Nephron progenitor cell (in vitro differentiated cells): ENCODE measurements at regions not wholly inside any gene's neighbourhood (a gene's known extent, or its start where the extent isn't known, plus 50 kb on each side); places are given as distances from the start of the nearest gene placed in this dataset.

Experiments
- DNase-seq: peaks from one replicate; pipeline ENCODE4 v3.0.0; 2021
- H3K27ac Mint-ChIP-seq: 2 replicates; pipeline ENCODE4 v1.8.0; 2021; ENCODE audit warnings: mild to moderate bottlenecking, moderate library complexity, mixed read lengths
- H3K27me3 Mint-ChIP-seq: 2 replicates; pipeline ENCODE4 v1.8.0; 2021; ENCODE audit warnings: mild to moderate bottlenecking, low read depth, mixed read lengths; ENCODE audit not compliant: poor library complexity
- H3K36me3 Mint-ChIP-seq: 2 replicates; pipeline ENCODE4 v1.8.0; 2021; ENCODE audit warnings: low read depth, mixed read lengths
- H3K4me1 Mint-ChIP-seq: 2 replicates; pipeline ENCODE4 v1.8.0; 2021; ENCODE audit warnings: mixed read lengths
- H3K4me3 Mint-ChIP-seq: 2 replicates; pipeline ENCODE4 v1.8.0; 2021; ENCODE audit warnings: mild to moderate bottlenecking, moderate library complexity, mixed read lengths
- H3K9me3 Mint-ChIP-seq: 2 replicates; pipeline ENCODE4 v1.8.0; 2021; ENCODE audit warnings: mild to moderate bottlenecking, moderate library complexity, mixed read lengths
- CTCF ChIP-seq: fragments of 200-600 bp; sonication (generic); IDR thresholded peaks from 2 replicates; pipeline ENCODE4 v1.5.0; 2021; ENCODE audit warnings: antibody characterized with exemption

- H3K27ac Mint-ChIP-seq, result no peak overlapping the region
- peaks cover 28% of the 10 kb centered on the region for H3K9me3 Mint-ChIP-seq
- TF ChIP-seq CTCF, result no peak
- DNase-seq, result no peak
- no peaks in the 10 kb centered on the region for H3K27me3 Mint-ChIP-seq
- H3K4me1 Mint-ChIP-seq, result no peaks in the 10 kb centered on the region
- no peak overlapping the region for H3K4me3 Mint-ChIP-seq
- no peaks in the 10 kb centered on the region for H3K36me3 Mint-ChIP-seq
Measured at GRCh38 chr6:101066481-101066880, 185.4 kb upstream of the ASCC3 start.

- no peaks in the 10 kb centered on the region for H3K4me1 Mint-ChIP-seq
- no peaks in the 10 kb centered on the region for H3K36me3 Mint-ChIP-seq
- no peak for TF ChIP-seq CTCF
- no peaks in the 10 kb centered on the region for H3K27me3 Mint-ChIP-seq
- H3K9me3 Mint-ChIP-seq, result peaks cover 28% of the 10 kb centered on the region
- no peak overlapping the region for H3K27ac Mint-ChIP-seq
- DNase-seq, result no peak
- no peak overlapping the region for H3K4me3 Mint-ChIP-seq
Measured at GRCh38 chr6:101069191-101069795, 188.2 kb upstream of the ASCC3 start.

GRCh38 chr6:101070044-101070608 lies 189.0 kb upstream of the ASCC3 start:
- no peaks in the 10 kb centered on the region for H3K4me1 Mint-ChIP-seq
- no peaks in the 10 kb centered on the region for H3K36me3 Mint-ChIP-seq
- no peaks in the 10 kb centered on the region for H3K27me3 Mint-ChIP-seq
- no peak for TF ChIP-seq CTCF
- no peak overlapping the region for H3K27ac Mint-ChIP-seq
- DNase-seq, result no peak
- no peak overlapping the region for H3K4me3 Mint-ChIP-seq
- peaks cover 28% of the 10 kb centered on the region for H3K9me3 Mint-ChIP-seq

GRCh38 chr6:101077344-101077743 lies 196.2 kb upstream of the ASCC3 start:
- DNase-seq, result no peak
- Mint-ChIP-seq H3K4me3 (no peak overlapping the region), H3K27ac (no peak overlapping the region), H3K9me3 (peaks cover 15% of the 10 kb centered on the region), H3K4me1 (no peaks in the 10 kb centered on the region), H3K36me3 (no peaks in the 10 kb centered on the region), H3K27me3 (no peaks in the 10 kb centered on the region)
- no peak for TF ChIP-seq CTCF

- DNase-seq, result no peak
- no peaks in the 10 kb centered on the region for H3K36me3 Mint-ChIP-seq
- H3K4me1 Mint-ChIP-seq, result peaks cover 12% of the 10 kb centered on the region
- no peak for TF ChIP-seq CTCF
- no peaks in the 10 kb centered on the region for H3K27me3 Mint-ChIP-seq
- H3K4me3 Mint-ChIP-seq, result no peak overlapping the region
- peaks cover 15% of the 10 kb centered on the region for H3K9me3 Mint-ChIP-seq
- no peak overlapping the region for H3K27ac Mint-ChIP-seq
Measured at GRCh38 chr6:101079696-101080270, 198.7 kb upstream of the ASCC3 start.

- DNase-seq, result no peak
- H3K9me3 Mint-ChIP-seq, result peaks cover 15% of the 10 kb centered on the region
- no peak overlapping the region for H3K4me3 Mint-ChIP-seq
- TF ChIP-seq CTCF, result no peak
- no peaks in the 10 kb centered on the region for H3K36me3 Mint-ChIP-seq
- H3K4me1 Mint-ChIP-seq, result peaks cover 19% of the 10 kb centered on the region
- H3K27me3 Mint-ChIP-seq, result no peaks in the 10 kb centered on the region
- H3K27ac Mint-ChIP-seq, result peak overlapping the region; percentile 29
Measured at GRCh38 chr6:101080597-101080996, 199.5 kb upstream of the ASCC3 start.
